HCT116 (cell line): ENCODE measurements at regions not wholly inside any gene's neighbourhood (a gene's known extent, or its start where the extent isn't known, plus 50 kb on each side); places are given as distances from the start of the nearest gene placed in this dataset.

Experiments
- ATAC-seq: fragments of 200-7000 bp; cut with Tn5 transposase; 2 replicates; pipeline ENCODE4 v1.9.1; 2020; ENCODE audit warnings: mild to moderate bottlenecking, moderate library complexity
- BruUV-seq: library from RNA; stranded (reverse); fragments of 400-500 nt; replicated peaks from 2 replicates; lab custom pipeline; 2021; lab: Mats Ljungman, UMichigan
- CTCF ChIA-PET: fragments of 300-600 bp; sonication (Branson Sonifier 250); formaldehyde crosslinking; loops from one replicate; lab custom pipeline; 2021; ENCODE audit warnings: antibody characterized with exemption; lab: Charles Lee
- POLR2A ChIA-PET: fragments of 300-600, 350-600 bp; sonication (Branson Sonifier 250); formaldehyde crosslinking; loops from one replicate; lab custom pipeline; 2021; ENCODE audit warnings: antibody characterized with exemption; lab: Charles Lee
- RAD21 ChIA-PET, 2 experiments: fragments of 300-600 bp; sonication (Branson Sonifier 250); formaldehyde crosslinking; loops; one replicate each; lab custom pipeline; 2023; ENCODE audit warnings: low total read pairs in 2 of 2; ENCODE audit not compliant: uncharacterized antibody in 2 of 2, unreplicated experiment in 2 of 2, low non-redundant PET in 1 of 2; lab: Charles Lee
- DNase-seq: peaks from one replicate; pipeline ENCODE4 v3.0.0-alpha.2; 2010; ENCODE audit warnings: low read depth, low spot score
- H2AFZ ChIP-seq: fragments of 200-600 bp; shearing (Covaris generic), sonication (generic); 2 replicates; pipeline ENCODE4 v1.6.1; 2017; ENCODE audit warnings: low read depth, mixed run types, mixed read lengths, antibody characterized with exemption, low read length; ENCODE audit not compliant: poor library complexity, severe bottlenecking
- H3K27ac ChIP-seq: 2 replicates; pipeline ENCODE4 v1.5.1; 2012; ENCODE audit warnings: low read depth, low read length
- H3K27me3 ChIP-seq: fragments of 200-600 bp; sonication (generic); 2 replicates; pipeline ENCODE4 v1.6.1; 2016; ENCODE audit warnings: mixed run types, low read length, mixed read lengths; ENCODE audit not compliant: insufficient read depth
- H3K36me3 ChIP-seq, 2 experiments: fragments of 200-500 bp in 1 of 2; fragments of 200-600 bp in 1 of 2; sonication (Bioruptor generic) in 1 of 2; sonication (generic) in 1 of 2; 2 replicates each; pipeline versions ENCODE4 v1.5.1 to v1.6.1; 2014 to 2016; ENCODE audit warnings: low read length in 2 of 2, inconsistent platforms in 1 of 2, mixed read lengths in 1 of 2, mixed run types in 1 of 2; ENCODE audit not compliant: insufficient read depth in 2 of 2, control insufficient read depth in 1 of 2
- H3K4me1 ChIP-seq, 2 experiments: fragments of 200-600 bp in 1 of 2; sonication (generic) in 1 of 2; 2 replicates each; pipeline versions ENCODE4 v1.5.1 to v1.6.1; 2012 to 2017; ENCODE audit warnings: low read length in 2 of 2, inconsistent platforms in 1 of 2, mild to moderate bottlenecking in 1 of 2, mixed read lengths in 1 of 2, mixed run types in 1 of 2, moderate library complexity in 1 of 2; ENCODE audit not compliant: insufficient read depth in 2 of 2, control insufficient read depth in 1 of 2
- H3K4me2 ChIP-seq: fragments of 200-600 bp; sonication (generic); 2 replicates; pipeline ENCODE4 v1.6.1; 2017; ENCODE audit warnings: mixed run types, low read length, mixed read lengths
- H3K4me3 ChIP-seq, 2 experiments: fragments of 200-600 bp in 1 of 2; sonication (generic) in 1 of 2; replicated peaks in 1 of 2; 2 replicates each; pipeline ENCODE4 v1.5.1; 2011 to 2016; ENCODE audit warnings: low read length in 2 of 2, control low read depth in 1 of 2, low read depth in 1 of 2, mild to moderate bottlenecking in 1 of 2, mixed read lengths in 1 of 2, mixed run types in 1 of 2
- H3K79me2 ChIP-seq: fragments of 200-600 bp; sonication (generic); 2 replicates; pipeline ENCODE4 v1.6.1; 2017; ENCODE audit warnings: mild to moderate bottlenecking, mixed run types, low read length, moderate library complexity, mixed read lengths; ENCODE audit not compliant: insufficient read depth
- H3K9ac ChIP-seq: fragments of 200-600 bp; sonication (generic); 2 replicates; pipeline ENCODE4 v1.6.1; 2016; ENCODE audit warnings: low read length, mixed read lengths
- H3K9me2 ChIP-seq: fragments of 200-600 bp; sonication (generic), shearing (Covaris generic); 2 replicates; pipeline ENCODE4 v1.6.1; 2017; ENCODE audit warnings: mixed run types, mild to moderate bottlenecking, moderate library complexity; ENCODE audit not compliant: insufficient read depth
- H3K9me3 ChIP-seq, 2 experiments: fragments of 200-500 bp in 1 of 2; fragments of 200-600 bp in 1 of 2; sonication (Bioruptor generic) in 1 of 2; sonication (generic) in 1 of 2; 2 replicates each; pipeline ENCODE4 v1.6.1; 2014 to 2017; ENCODE audit warnings: low read length in 2 of 2, mixed read lengths in 2 of 2, inconsistent platforms in 1 of 2, low read depth in 1 of 2, mild to moderate bottlenecking in 1 of 2, mixed run types in 1 of 2, moderate library complexity in 1 of 2; ENCODE audit not compliant: control insufficient read depth in 1 of 2, insufficient read depth in 1 of 2
- H4K20me1 ChIP-seq: fragments of 200-600 bp; sonication (generic), shearing (Covaris generic); 2 replicates; pipeline ENCODE4 v1.6.1; 2017; ENCODE audit warnings: mixed run types, mild to moderate bottlenecking, moderate library complexity; ENCODE audit not compliant: insufficient read depth
- EZH2 ChIP-seq: fragments of 200-600 bp; sonication (generic); IDR thresholded peaks from 2 replicates; pipeline ENCODE4 v1.6.1; 2017; ENCODE audit warnings: antibody characterized with exemption, mixed run types
- EZH2phosphoT487 ChIP-seq: fragments of 200-600 bp; IDR thresholded peaks from 2 replicates; pipeline ENCODE4 v1.6.1; 2018; ENCODE audit warnings: antibody characterized with exemption, borderline replicate concordance
- JUND ChIP-seq: IDR thresholded peaks from 2 replicates; pipeline ENCODE4 v1.6.1; 2012
- TCF7L2 ChIP-seq: IDR thresholded peaks from 2 replicates; pipeline ENCODE4 v1.7.0; 2011; ENCODE audit warnings: borderline replicate concordance, inconsistent platforms; ENCODE audit not compliant: insufficient read depth, insufficient read length; ENCODE audit errors: extremely low read depth
- ZFX ChIP-seq: fragments of 450-650 bp; IDR thresholded peaks from 2 replicates; pipeline ENCODE4 v1.6.1; 2017
- ZNF274 ChIP-seq: fragments of 200-500 bp; sonication (Bioruptor generic); IDR thresholded peaks from 2 replicates; pipeline ENCODE4 v1.6.1; 2014; ENCODE audit warnings: mild to moderate bottlenecking, low read depth, low read length, inconsistent platforms
- intact Hi-C: fragments of 100-400 bp; cut with micrococcal nuclease; formaldehyde crosslinking; loops from 2 replicates; pipeline ENCODE4 v1.10.0; 2022
- TF ChIP-seq, protein P1 (sequence below): IDR thresholded peaks from 2 replicates; pipeline ENCODE4 v1.6.1; 2011; ENCODE audit warnings: mild to moderate bottlenecking, low read length, moderate library complexity; ENCODE audit not compliant: insufficient replicate concordance; ENCODE audit errors: extremely low read depth
- TF ChIP-seq, protein P2 (sequence below): IDR thresholded peaks from 2 replicates; pipeline ENCODE4 v1.6.1; 2012
- TF ChIP-seq, protein P3 (sequence below): IDR thresholded peaks from 2 replicates; pipeline ENCODE4 v1.6.1; 2012

DNA sequence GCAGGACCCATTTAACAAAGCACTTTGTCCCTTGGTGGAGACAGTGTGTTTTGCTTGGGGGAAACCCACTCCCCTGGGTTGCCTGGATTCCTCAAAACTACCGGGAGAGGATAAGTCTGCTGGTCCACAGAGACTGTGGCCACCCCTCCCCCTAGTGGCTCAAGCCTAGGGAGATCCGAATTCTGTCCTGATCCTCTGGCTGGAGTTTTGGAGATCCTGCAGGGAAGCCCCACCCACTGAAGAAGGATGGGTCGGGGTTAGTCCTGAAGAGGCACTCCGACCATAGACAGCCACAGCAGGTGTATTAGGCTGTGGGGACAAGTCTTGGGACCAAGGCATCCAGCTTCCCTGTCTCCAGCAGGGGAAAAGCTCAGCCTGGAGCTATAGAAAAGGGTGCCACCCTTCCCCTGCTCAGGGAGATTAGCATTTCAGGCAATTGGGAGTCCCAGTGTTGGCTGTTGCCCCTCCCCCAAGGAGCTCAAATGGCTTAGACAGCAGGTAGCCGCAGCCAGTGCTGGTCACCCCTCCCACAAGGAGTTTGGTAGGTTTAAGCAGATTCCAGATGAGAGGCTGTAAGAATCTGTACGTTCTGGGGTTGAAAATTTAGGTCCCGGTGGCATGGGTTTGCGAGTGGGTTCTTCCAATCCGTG is 750.0 kb downstream of the TBC1D32 start:
- H3K9me3 ChIP-seq = no peaks in the 10 kb centered on the region
- no peaks in the 10 kb centered on the region for H3K79me2 ChIP-seq
- intact Hi-C loops = no loop called here
- CTCF ChIA-PET = no interaction called here
- POLR2A ChIA-PET = no interaction called here
- no peak overlapping the region for H3K9ac ChIP-seq
- no peak overlapping the region for H3K4me2 ChIP-seq
- no peak overlapping the region for H2AFZ ChIP-seq
- no peaks in the 10 kb centered on the region for H3K36me3 ChIP-seq
- no peak for ATAC-seq
- no peak for DNase-seq
- H4K20me1 ChIP-seq = no peaks in the 10 kb centered on the region
- no peaks in the 10 kb centered on the region for H3K9me2 ChIP-seq
- TF ChIP-seq EZH2 = no peak
- TF ChIP-seq EZH2phosphoT487 = no peak
- TF ChIP-seq, protein P1, sequence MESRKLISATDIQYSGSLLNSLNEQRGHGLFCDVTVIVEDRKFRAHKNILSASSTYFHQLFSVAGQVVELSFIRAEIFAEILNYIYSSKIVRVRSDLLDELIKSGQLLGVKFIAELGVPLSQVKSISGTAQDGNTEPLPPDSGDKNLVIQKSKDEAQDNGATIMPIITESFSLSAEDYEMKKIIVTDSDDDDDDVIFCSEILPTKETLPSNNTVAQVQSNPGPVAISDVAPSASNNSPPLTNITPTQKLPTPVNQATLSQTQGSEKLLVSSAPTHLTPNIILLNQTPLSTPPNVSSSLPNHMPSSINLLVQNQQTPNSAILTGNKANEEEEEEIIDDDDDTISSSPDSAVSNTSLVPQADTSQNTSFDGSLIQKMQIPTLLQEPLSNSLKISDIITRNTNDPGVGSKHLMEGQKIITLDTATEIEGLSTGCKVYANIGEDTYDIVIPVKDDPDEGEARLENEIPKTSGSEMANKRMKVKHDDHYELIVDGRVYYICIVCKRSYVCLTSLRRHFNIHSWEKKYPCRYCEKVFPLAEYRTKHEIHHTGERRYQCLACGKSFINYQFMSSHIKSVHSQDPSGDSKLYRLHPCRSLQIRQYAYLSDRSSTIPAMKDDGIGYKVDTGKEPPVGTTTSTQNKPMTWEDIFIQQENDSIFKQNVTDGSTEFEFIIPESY = no peak
- TF ChIP-seq ZFX = no peak
- TF ChIP-seq, protein P2, sequence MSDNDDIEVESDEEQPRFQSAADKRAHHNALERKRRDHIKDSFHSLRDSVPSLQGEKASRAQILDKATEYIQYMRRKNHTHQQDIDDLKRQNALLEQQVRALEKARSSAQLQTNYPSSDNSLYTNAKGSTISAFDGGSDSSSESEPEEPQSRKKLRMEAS = no peak
- no peak for TF ChIP-seq JUND
- TF ChIP-seq, protein P3, sequence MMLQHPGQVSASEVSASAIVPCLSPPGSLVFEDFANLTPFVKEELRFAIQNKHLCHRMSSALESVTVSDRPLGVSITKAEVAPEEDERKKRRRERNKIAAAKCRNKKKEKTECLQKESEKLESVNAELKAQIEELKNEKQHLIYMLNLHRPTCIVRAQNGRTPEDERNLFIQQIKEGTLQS = no peak
- TF ChIP-seq TCF7L2 = no peak
- TF ChIP-seq ZNF274 = no peak
- no peak overlapping the region for H3K27ac ChIP-seq
- BruUV-seq = no TSS peak
- H3K27me3 ChIP-seq = no peaks in the 10 kb centered on the region
- H3K4me1 ChIP-seq = no peaks in the 10 kb centered on the region
- H3K4me3 ChIP-seq = no peak overlapping the region
- RAD21 ChIA-PET = no interaction called here
